ENCODE measurements at regions not wholly inside any gene's neighbourhood (a gene's known extent, or its start where the extent isn't known, plus 50 kb on each side); places are given as distances from the start of the nearest gene placed in this dataset.
"Not testable (repeated sequence)": the region's sequence is repeated elsewhere in the genome, so short reads cannot be mapped to it uniquely, and the experiment has no call there.

DNA sequence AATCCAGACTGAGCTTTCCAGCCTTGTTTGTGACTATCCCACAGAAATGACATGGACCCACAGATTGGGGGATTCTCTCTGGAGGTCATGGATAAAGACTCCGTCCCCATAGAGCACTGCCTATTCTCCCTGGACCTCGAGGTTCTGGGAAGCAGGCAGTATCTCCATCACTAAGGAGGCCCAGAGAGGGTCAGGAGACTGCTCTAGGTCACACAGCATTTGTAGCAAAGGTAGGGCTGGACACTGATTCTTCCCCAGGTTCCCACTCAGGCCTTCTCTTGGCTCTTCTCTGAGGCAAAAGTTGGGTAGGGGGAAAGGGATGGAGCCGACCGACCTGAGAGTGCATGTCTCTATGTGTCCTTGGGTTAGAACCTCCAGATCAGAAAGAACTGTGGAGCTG is 80.9 kb downstream of the PTPRS start:
- no peak for DNase-seq (ENCODE audit: low read depth)

DNA sequence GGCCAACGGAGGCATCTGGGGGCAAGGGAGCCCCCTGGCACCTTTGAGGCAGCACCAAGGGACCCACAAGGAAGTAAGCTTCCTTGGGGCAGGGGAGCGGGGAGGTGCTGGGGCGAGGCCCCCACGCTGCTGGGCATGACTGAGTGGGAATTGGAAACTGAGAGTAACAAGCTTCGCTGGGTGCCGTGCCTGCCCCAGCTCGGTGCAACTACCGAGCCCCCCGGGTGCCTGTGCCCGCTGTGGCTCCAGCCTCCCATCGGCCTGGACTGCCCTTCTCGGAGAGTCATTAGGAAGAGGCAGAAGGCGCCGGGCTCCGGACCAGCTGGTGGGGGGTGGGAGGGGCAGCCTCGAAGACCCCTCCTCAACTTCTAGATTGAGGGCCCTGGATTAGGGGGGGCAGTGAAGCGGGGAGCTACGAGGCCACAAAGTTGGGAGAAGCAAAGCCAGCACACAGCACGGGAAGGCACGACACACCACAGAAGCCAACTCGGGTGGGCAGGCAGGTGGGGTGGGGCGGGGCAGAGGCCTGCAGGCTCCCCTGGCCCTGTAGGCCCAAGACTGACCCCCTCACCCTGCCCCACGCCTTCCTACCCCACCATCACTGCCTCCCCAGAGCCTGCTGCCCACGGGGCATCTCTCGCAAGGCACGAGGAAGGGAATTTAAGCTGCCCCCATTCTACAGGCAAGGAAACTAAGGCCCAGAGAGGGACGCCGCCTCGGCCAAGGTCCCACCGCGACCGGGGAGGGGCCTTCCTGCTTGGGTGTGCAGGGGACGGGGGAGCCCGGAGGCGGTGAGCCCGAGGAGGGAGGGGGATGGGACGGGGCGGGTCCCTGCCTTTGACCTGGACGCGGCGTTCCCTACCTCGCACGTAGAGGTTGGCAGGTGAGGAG is 83.2 kb downstream of the PTPRS start:
- DNase-seq (ENCODE audit: low read depth): no peak

DNA sequence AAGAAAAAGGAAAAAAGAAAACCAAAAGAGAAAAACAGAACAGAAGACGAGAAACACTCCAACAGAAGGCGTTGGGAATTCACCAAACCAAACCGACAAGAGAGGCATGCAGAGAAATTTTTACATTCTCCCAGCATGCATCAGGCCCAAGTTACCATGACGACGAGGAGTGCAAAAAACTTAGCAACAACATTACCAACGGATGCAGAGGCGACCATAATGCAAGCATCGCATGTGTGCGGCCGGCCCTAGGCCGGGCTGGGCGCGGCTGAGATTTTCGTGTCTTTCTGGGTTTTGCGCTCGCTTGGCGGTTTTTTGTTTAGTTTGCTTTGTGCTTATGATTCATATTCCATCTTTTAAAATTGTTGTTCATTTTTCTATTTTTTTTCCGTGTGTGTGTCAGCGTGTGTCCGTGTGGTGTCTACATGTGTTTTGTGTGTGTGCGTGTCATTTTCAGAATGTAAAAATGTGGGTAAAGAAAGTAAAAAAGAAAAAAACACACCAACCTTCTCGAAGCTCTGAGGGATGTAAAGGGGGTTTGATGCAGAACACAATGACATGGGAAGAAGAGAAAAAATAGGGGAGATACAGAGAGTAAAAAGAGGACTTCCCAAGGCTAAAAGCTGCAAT is 84.9 kb downstream of the PTPRS start:
- no peak for DNase-seq (ENCODE audit: low read depth)

DNA sequence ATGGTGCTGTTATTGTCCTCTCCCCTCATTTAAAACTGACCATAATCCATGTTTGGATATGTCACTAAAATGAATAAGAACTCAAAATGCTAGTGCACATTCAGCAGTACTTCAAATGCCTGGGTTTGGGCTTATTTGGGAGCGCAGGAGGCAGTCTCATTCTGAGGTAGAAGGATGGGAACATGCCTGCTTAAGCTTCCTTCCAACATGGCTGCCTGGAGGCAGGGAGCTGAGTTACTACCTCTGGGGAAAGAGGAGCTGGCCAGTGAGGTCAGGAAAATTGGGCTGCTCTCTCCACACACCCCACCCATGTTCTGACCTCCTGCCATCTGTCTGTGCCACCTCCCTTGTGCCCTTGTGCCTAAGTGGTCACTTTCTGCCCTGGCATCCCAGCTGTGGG is 85.7 kb downstream of the PTPRS start:
- no peak for DNase-seq (ENCODE audit: low read depth)

DNA sequence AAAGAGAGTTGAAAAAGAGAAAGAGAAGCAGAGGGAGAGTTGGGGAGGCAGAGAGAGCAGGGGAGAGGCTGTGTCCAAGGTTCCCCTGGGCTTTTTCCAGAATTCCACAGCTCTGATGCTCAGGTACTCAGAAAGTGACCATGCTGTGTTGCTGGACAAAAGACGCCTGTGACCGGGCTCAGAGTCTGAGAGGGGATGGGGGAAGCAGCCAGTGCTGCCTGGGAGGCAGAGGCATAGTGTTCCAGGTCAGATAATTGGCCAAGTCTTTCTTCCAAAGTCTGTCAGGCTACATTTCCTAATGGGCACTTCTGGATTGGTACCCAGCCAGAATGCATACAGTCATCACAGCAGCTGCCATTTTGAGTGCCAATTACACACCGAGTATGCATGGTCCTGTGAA is 86.1 kb downstream of the PTPRS start:
- no peak for DNase-seq (ENCODE audit: low read depth)

DNA sequence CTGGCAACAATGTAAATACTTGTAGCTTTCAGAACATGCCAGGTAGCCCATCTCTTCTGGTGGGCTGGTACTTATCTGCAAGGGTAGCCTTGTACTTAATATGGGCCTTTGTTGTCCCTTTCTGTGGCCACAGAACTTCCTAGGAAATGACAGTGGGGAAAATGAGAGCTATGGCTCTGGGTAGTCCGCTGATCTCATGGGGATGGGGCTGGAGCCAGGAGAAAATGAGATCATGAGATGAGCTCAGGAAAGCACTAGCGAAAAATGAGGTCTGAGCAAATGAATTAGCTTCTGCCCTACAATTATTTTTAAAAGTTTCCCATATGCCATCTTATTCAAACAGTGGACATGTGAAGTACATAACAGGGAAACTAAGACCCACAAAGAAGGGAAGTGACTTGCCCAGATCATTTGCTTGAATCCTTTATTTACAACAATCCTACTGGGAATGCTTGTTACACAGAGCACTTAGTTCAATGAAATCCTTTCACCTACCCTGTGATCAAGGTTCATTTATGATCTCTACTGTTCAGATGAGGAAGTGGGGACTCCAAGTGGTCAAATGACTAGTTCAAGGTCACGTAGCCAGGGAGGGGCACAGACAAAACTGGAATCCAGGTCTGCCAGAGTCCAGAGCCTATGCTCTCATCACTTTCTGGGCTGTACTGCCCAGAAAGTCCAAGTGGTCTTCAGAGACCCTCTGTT is 87.1 kb downstream of the PTPRS start:
- DNase-seq (ENCODE audit: low read depth): no peak

DNA sequence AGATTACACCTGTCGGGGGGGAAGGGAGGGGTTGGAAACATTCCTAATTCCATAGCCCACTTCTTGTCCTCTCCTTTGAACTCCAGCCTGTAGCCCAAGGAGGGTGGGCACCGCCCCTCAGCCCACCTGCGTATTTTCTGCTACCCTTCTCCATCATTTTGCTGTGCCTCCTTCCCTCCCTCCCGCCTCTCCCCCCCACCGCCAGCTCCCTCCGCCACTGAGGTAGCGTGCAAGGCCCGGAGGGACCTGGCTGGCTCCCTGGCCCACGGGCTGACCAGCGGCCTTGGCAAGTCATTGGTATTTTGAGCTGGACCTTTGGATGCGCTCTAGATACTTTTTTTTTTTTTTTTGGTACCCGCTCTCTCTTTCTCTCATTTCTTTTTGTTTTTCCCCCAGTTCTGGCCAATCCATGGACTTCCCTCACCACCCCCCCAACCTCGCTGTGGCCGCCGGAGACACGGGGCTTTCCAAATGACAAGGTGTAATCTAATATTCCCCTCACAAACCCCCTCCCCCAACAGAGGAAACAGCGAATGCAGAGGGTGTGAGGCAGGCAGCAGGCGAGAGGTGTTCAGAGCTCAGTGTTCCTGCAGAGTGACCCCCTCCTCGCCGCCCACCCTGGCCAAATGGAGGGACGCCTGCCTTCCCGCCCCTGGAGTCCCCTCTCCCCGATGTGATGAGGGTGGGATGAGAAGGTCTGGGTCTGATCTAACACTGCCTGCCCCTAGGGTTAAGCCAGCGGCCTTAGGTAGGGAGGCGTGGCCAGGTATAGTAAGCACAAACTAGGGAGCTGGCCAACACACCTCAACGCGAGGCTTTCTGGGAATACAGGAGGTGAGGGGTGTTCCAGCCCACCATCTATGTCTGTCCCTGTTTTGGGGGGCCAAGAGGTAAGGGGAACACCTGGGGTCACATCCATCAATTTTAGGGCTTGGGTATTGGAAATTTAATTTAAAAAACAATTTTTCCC is 89.2 kb downstream of the PTPRS start:
- no peak for DNase-seq (ENCODE audit: low read depth)

DNA sequence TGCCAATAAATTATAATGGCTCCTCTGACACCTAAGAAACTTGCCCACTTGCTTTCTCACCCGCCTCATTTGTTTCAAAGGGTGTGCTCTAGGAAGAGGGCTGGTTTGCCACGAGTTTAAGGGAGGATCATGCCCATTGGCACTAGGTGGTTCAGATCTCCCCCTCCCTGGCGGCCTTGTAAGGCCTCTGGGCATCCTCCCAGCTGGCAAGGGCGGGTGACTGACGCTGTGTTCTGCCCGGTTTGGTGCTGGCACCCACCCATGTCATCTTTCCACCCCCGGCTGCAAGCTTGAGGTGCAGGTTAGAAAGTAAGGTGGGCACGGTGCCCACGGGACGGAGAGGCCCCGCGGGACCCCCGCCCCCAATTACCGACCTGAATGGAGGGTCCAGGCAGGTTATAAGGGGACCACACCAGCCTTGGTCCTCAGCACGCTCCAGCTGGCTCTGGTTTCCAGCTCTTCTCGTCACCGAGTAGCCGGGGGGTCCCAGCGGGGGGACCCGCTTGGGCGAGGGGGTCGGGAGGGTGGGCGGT is 90.4 kb downstream of the PTPRS start:
- DNase-seq (ENCODE audit: low read depth): no peak

DNA sequence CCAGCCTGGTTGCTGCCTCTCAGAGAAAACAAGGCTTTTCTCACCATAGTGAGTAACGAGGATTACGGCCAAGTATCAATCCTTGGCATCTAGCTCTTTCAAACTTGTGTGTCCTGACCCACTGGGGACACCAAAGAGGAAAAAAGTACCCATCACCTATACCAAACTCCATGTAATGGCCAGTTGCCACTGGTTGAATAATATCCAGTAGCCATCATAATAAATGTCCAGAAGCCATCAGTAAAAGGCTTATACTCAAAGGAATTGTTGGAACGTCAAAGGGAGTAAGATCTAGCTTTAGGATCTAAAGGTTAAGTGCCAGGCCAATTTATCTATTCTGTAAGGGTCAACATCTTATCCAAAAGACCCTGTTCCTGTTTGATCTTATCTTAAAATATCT is 91.1 kb downstream of the PTPRS start:
- no peak for DNase-seq (ENCODE audit: low read depth)

DNA sequence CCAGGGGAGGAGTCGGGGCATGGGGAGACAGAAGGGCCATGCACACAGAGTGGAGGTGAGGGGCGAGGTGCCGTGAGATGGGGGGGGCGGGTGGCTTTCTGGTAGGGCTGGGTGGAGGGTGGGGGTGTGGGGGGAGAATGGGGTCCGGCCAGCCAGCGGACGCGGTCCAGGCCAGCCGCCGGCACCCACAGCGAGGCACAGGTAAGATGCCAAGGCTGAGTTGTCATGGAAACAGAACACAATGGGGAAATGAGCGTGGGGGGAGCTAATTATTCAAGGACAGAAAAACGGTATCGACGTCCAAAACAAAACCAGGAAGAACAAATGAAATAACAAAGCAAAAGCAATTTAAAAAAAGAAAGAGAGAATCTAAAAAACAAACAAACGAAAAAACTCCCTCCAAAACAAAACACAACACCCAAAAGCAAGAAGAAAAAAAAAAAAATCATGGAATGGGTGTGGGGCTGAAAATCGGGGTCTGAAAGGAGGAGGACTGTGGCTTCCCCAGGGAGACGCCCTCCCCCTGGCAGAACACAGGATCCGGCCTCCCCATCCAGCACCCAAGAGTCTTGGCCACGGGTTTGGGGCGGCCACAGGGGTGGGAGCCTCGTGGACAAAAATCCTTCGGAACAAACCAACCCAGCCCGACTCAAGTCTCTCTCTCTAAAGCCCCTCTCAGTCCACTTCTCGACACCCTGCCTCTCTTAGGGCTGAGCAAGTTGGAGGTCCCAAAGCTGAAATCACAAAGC is 92.5 kb downstream of the PTPRS start:
- no peak for DNase-seq (ENCODE audit: low read depth)

DNA sequence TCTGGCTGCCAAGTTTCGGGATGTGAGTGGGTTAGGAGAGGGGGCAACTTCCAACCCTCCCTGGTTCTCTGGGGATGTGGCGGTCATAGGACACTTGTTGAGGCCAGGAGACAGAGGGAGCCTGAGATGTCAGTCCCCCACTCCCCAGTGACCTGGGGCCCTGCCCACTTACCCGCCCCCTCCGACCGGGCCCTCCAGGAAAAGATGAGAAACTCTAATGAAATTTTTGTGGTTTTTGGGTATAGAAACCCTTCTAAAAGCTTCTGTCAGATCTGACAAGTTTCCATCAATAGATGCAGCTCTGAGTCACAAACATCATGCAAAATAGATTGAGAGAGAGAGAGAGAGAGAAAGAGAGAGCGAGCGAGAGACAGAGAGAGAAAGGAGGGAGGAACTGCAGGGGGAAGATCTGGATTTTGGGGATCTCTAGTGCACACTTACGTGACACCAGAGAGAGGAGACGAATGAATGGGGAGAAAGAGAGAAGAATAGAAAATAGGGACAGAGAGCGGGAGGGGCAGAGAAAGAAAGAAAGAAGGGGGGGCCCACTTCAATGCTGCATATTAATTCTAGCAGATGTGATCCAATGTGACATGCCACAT is 94.0 kb downstream of the PTPRS start:
- DNase-seq (ENCODE audit: low read depth): no peak

DNA sequence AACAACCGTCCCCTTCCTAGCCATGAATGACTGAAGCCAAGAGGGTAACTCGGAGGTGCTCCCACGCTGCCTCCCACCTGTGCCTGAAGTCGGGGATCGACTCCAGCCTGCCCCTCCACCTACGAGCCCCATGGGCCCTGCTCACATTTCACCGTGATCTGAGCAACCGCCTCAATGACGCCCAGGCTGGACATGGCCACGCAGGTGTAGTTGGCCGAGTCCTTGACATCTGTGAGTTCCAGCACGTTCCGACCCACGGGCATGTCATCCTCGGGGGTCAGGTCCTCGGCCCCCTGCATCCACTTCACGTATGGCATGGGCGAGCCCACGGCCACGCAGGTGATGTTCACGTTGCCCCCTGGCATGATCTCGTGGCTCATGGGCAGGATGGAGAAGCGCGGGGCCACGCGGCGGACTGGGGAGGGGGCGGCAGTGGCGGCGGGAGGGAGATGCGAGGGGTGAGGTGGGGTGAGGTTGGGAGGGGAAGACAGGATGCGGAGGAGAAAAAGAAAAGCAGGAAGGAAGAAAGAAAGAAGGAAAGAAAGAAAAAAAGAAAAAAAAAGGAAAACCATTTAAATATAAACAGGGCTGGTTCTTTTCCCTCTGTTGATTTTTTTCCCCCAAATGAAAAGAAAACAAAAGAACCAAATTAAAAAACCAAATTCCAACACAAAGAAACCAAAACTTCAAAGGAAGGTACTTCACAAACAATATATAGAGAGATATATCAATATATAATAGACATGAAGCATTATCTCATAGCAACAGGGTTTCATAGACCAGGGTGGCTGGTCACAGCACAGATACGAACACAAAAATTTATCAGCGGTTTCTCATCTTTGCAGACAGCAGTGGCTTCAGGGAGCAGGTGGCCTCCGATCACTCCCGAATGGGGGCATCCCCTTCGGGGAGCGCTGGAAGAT is 94.7 kb downstream of the PTPRS start:
- DNase-seq (ENCODE audit: low read depth): no peak

DNA sequence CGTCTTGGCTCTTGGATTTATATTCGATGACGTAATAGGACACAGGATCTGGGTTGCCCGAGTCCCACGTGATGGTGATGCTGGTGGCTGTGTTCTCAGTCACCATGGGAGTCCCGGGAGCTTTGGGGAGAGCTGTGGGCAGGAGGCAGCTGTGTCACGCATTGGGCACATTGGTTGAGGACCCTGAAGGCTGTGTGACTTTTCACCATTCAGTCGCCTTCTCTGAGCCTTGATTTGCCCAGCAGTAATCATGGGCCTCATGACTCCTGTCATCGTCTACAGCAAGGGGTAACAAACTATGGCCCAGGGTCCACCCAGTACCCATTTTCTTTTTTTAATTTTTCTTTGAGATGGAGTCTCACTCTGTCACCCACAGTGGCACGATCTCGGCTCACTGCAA is 96.3 kb downstream of the PTPRS start:
- DNase-seq (ENCODE audit: low read depth): no peak

DNA sequence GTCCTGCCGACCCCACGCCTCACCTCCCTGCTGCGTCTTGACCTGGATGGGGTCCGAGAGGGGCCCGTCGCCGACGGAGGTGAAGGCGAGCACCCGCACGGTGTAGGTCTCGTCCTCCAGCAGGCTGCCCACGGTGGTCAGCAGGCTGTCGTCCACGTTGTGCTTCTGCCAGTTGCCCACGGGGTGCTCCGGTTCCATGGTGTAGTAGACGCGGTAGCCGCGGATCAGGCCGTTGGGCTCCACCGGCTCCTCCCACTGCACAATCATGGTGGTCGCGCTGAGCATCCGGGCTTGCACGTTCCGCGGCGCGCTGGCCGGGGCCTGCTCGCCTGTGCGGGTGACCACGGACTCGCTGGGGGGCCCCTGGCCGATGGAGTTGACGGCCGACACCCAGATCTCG is 96.7 kb downstream of the PTPRS start:
- no peak for DNase-seq (ENCODE audit: low read depth)

DNA sequence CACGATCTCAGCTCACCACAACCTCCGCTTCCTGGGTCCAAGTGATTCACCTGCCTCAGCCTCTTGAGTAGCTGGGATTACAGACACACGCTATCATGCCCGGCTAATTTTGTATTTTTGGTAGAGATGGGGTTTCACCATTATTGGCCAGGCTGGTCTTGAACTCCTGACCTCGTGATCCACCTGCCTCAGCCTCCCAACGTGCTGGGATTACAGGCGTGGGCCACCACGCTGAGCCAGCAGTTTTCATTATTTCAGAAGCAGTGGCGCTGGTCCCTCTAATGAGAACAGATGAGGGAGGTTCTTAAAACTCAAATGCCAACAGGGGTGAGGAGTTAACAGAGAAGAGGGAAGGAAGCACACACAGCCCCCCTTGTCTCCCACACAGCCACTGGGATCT is 98.7 kb downstream of the PTPRS start:
- DNase-seq (ENCODE audit: low read depth): not testable (repeated sequence)

DNA sequence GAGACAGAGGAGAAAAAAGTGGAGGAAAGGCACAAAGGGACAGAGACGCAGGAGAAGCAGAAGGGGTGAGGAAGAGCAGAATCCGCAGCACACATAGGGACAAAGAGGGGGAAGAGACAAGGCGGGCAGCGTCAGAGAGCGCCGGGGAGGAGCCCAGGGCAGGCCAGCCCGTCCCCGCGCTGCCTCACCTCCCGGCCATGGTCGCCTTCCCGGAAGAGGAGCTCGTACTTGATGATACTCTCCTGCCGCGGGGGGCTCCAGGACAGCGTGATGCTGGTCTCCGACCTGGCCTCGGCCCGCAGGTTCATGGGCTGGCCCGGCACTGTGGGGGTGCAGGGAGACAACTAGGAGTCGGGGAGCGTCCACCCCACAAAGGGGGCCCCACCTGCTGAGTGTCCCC is 100.6 kb downstream of the PTPRS start:
- no peak for DNase-seq (ENCODE audit: low read depth)

DNA sequence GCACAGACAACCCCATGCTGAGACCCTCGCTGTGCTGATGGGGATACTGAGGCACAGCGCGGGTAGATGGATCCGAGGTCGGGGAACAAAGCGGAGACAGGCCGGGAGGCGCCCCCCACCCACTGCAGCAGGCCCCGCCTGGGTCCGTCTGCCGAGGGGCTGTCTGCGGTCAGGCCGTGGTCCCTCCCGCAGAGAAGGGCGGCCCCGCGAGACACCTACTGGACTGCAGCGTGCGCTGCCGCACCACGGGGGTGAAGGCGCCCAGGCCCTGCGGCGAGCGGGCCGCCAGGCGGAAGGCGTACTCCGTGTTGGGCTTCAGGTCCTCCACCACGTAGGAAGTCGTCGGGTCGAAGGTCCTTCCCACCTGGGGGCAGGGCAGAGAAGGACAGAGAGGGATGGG is 101.9 kb downstream of the PTPRS start:
- DNase-seq (ENCODE audit: low read depth): no peak

DNA sequence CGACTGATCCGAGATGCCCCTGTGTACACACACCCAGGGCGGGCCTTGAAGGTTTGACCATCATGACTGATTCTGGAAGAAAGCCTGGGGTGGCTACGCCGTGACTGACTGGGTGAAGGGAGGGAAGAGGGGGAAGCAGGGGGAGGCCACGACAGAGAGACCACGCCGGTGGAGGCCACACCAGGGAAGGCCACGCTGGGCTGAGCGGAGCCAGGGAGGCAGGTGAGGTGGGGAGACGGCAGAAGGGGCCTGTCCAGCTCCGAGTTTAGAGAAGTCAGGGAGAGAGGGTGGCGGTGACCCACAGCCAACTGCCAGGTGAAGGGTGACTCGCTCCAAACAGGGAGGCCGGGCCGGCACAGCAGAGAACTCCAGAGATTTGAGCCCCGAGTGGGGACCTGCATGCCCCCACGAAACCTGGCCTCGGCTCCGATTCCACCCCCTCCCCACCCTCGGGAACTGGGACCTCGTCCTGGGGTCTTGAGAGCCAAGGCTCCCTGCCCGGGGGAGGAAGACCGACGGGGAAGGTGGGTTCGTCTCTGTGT is 102.6 kb downstream of the PTPRS start:
- no peak for DNase-seq (ENCODE audit: low read depth)
